Kidney capillary endothelial cell (primary cell): ENCODE measurements at regions not wholly inside any gene's neighbourhood (a gene's known extent, or its start where the extent isn't known, plus 50 kb on each side); places are given as distances from the start of the nearest gene placed in this dataset.

Experiments
- DNase-seq: peaks from one replicate; pipeline ENCODE4 v3.0.0-alpha.2; 2018; ENCODE audit warnings: low spot score

- no peak for DNase-seq
Observed at GRCh38 chr7:110153222-110153621, 937.7 kb upstream of the LRRN3 start.

DNA sequence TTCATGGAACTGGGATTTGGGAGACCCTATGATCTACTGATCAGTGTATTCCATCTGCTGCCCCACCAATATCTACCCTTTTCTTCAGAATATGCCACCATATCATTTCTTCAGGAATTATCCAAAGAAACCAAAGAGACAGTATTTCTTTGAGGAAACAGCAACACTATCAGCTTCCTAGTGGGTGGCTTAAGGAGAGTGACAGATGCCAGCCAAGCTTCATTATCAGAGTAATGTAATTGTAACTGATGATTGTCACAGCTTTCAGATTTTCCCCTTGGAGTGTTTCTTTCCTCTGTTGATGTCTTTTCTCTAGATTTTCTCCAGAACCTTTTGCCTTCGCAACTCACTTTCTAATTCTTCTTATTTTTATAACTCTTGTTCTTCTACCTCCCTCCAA, 934.4 kb upstream of the LRRN3 start:
- DNase-seq: no peak

GRCh38 chr7:110157631-110158362, 933.1 kb upstream of the LRRN3 start:
- no peak for DNase-seq

- DNase-seq: no peak
Observed at GRCh38 chr7:110168010-110168409, 922.9 kb upstream of the LRRN3 start.

- no peak for DNase-seq
Observed at GRCh38 chr7:110170841-110171240, 920.1 kb upstream of the LRRN3 start.

DNA sequence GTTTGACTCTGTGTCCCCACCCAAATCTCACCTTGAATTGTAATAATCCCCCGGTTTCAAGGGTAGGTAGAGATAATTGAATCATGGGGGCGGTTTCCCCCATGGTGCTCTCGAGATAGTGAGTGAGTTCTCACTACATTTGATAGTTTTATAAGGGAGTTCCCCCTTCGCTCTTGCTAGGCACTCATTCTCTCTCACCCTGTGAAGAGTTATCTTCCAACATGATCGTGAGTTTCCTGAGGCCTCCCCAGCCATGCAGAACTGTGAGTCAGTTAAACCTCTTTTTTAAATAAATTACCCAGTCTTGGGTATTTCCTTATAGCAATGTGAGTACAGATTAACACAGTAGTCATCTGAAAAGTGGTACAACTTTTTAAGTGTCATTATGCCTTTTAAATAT, 913.5 kb upstream of the LRRN3 start:
- DNase-seq: no peak

- DNase-seq: peak; percentile 48
Observed at GRCh38 chr7:110179037-110179436, 911.9 kb upstream of the LRRN3 start.

- DNase-seq: no peak
Observed at GRCh38 chr7:110181768-110182167, 909.2 kb upstream of the LRRN3 start.

- no peak for DNase-seq
Observed at GRCh38 chr7:110186334-110186733, 904.6 kb upstream of the LRRN3 start.

DNA sequence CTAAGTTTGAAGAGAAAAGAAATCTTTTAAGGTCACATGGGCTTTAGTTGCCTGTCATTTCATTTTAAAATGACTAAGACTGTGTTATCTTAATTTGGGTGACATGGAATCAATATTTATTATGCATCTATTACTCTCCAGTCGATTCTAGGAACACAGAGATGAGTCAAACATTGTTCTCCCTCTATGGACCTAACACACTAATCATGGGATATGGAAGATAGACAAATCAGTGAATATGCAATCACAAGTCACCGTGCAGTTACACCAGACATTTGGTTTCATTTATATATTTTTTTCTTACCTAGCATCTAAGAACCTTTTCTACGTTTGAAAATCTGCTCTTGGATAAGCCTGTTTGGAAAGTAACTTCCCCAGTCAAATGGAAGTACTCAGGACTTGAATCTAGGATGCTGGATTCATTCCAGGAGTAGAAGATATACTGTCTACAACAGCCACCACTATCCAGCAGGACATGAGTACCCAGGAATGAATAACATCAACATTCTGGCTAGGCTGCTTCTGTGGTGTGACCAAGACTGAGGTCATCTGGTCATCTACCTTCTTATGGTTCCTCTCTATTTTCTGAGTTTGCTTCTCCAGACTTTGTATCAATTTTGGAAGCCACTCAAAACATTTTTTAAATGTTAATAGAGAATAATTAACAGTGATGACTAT, 902.9 kb upstream of the LRRN3 start:
- no peak for DNase-seq

- no peak for DNase-seq
Observed at GRCh38 chr7:110204527-110204926, 886.4 kb upstream of the LRRN3 start.

- no peak for DNase-seq
Observed at GRCh38 chr7:110205899-110206298, 885.0 kb upstream of the LRRN3 start.

DNA sequence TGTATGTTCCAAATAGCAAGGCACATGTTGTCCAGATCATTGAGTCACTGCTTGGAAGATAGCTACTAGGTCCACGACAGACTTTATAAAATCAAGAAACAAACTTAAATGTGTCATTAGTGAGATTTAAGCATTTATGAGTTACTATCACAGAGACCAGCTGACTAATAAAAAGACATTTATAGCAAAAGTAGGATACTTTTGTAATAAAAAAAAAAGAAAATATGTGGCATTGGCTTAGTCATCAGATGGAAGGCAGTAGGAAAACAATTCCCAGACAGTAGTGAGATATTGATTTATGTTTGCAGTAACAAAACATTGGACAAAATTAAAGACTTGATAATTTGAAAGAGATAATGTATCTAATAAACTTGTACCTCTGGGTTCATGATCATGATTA, 881.0 kb upstream of the LRRN3 start:
- DNase-seq: no peak

GRCh38 chr7:110210941-110211608, 879.9 kb upstream of the LRRN3 start:
- DNase-seq: no peak

DNA sequence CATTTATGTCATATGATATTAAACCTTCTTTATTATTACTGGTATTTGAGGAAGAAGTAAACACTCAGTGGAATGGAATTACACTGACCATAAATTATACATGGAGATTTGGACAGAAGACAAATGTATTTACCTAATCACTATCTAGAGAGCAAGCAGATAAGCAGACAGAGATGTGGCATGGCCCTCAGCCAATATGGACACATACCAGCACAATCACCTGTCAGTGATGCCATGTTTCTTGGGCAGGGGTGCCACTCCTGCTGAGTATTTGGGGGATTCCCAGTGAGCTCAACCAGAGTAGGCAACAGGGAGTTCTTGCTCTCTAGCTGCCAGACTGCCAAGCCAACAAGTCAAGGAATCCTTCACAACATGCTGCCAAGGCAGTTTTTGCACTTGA, 866.3 kb upstream of the LRRN3 start:
- no peak for DNase-seq

DNA sequence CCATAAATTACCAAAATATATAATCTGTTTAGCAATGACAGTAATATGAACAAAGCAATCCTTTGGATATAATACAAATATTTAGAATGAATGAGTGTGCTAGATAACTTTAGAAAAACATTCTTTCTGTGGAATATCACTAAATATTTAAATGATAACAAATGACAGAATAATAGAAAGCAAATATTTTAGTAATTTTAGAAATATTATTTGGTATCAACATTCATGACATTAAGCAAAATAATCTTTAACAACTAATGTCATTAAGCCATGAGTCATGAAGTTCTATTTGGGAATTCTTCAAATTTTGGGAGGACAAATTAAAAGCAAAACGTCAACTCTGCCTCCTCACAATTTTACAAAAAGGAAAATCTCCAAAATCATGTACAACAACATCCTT, 844.8 kb upstream of the LRRN3 start:
- DNase-seq: no peak

DNA sequence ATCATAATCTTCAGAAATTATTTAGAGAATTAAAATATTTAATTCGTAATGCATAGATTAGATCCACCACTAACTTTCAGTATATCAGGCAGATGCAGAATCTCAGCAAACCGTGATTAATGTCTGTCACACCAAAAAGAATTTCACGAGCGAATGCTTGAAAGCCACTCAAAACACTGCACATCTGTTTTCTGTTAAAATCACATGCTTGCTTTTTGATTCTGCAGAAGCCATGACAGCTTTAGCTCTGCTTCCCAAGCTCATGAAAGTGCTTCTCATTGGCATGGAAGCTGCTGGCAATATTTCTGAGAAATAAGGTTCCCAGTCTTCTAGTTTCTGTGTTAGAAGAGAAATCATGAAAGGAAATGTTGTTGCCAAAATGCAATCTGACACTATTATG, 837.8 kb upstream of the LRRN3 start:
- no peak for DNase-seq

- DNase-seq: no peak
Observed at GRCh38 chr7:110257673-110258072, 833.3 kb upstream of the LRRN3 start.

- DNase-seq: no peak
Observed at GRCh38 chr7:110262251-110262650, 828.7 kb upstream of the LRRN3 start.

DNA sequence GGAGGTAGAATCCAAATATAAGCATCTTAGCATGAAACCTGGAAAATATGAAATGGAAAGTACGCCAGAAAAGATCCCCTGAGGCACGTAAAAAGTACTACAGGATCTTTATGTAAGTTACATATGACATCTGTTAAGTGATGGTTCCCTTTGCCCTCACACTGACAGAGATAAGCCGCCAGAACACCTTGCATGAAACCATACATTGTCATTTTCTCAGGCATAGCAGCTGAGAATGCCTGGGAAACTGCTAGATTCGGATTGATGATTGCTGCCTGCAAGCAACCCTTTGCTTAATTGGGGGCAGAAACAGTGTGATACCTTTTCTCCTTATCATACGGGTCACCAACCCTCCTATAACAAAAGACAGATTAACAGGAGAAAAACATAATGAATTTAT, 826.6 kb upstream of the LRRN3 start:
- no peak for DNase-seq

GRCh38 chr7:110281362-110281761, 809.6 kb upstream of the LRRN3 start:
- DNase-seq: no peak

GRCh38 chr7:110283056-110283455, 807.9 kb upstream of the LRRN3 start:
- DNase-seq: no peak

GRCh38 chr7:110291430-110291829, 799.5 kb upstream of the LRRN3 start:
- DNase-seq: no peak
